NCI-H128 (cell line): ENCODE measurements at regions not wholly inside any gene's neighbourhood (a gene's known extent, or its start where the extent isn't known, plus 50 kb on each side); places are given as distances from the start of the nearest gene placed in this dataset.
"Not testable (repeated sequence)": the region's sequence is repeated elsewhere in the genome, so short reads cannot be mapped to it uniquely, and the experiment has no call there.

ENCODE experiments used
- DNase-seq: peaks from one replicate; lab custom pipeline; 2025; ENCODE audit not compliant: unreplicated experiment; lab: John Stamatoyannopoulos, UW

DNA sequence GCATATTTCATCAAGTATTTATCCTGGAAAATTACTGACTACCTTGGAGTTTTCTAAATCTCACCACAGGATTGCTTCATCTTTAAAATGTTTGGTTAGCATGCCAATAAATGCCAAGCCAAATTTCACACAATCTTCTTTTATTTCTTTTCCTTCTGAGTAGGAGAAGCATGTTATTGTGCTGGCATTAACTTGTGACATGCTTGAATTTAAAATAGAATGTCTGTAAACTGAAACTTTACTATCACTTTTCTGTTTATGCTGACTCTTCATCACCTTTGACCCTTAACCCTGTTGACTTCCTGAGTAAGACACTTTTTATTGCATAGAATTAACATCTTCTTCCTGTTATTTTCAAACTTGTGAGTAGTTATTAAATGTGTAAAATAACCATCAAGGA is 56.2 kb upstream of the LRRTM4 start:
- no peak for DNase-seq

- no peak for DNase-seq
These were observed 57.0 kb upstream of the LRRTM4 start for GRCh38 chr2:77579076-77579769.

DNA sequence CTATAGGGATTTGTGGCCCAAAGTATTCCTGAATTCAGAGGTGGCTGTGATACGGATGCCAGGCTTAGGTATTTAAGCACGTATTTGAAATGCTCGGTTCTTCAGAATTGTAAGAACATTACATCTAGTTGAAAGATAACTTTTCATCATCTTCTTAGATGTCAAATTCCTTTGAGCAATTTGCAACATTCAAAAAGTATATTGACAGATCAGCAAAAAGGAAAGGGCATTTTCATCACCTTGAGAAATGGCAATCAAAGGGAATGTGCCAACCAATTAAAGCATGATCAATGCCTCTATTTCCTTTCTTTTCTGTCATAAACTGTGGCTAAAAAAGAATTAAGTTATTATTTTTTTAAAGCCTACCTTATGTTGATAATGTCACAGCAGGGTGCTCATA is 66.3 kb upstream of the LRRTM4 start:
- no peak for DNase-seq

GRCh38 chr2:77590298-77590917 is 68.2 kb upstream of the LRRTM4 start:
- DNase-seq = no peak

DNA sequence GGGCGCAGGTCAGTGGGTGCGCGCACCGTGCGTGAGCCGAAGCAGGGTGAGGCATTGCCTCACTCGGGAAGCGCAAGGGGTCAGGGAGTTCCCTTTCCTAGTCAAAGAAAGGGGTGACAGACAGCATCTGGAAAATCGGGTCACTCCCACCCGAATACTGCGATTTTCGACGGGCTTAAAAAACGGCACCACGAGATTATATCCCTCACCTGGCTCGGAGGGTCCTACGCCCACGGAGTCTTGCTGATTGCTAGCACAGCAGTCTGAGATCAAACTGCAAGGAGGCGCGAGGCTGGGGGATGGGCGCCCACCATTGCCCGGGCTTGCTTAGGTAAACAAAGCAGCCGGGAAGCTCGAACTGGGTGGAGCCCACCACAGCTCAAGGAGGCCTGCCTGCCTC is 70.8 kb upstream of the LRRTM4 start:
- not testable (repeated sequence) for DNase-seq

GRCh38 chr2:77602771-77603170 is 80.6 kb upstream of the LRRTM4 start:
- no peak for DNase-seq

DNA sequence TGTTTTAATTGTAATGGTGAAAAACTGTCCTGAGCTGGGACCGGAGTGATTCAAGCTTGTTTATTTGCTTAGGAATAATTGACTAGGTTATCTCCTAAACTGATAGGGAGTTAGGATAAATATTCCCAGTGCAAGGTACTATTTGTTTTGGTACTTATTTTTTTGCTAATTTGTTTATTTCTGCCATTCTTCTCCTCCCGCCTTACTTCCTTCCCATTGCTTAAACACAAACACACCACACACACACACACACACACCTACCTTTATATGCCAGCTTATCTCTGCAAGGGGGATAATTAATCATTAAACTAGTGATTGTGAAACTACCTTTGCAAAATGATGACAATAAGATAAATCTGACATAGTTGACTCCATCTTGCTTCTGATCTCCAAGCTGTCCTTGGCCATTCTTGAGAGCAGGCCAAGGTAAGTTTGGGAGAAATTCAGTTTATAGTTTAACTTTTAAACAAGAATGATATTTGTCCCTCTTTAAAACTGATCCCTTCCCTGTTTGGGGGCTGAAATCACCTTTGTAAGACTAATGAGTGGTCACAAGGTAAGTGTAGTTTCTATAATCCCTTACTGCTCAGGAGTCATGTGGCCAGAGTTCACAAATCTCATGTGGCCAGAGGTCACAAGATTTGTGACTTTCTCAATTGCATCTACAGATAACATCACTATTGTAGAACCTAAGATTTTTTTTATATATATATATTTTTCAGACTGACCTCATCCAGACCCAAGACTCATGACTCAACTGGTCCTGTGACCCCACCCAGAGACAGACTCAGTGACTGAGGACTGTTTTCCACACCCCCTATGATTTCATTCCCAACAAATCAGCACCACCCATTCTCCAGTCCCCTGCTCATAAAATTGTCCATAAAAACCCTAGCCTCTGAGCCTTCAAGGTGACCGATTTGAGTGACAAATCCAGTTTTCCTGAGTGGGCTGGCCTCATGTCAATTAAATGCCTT is 83.1 kb upstream of the LRRTM4 start:
- no peak for DNase-seq

DNA sequence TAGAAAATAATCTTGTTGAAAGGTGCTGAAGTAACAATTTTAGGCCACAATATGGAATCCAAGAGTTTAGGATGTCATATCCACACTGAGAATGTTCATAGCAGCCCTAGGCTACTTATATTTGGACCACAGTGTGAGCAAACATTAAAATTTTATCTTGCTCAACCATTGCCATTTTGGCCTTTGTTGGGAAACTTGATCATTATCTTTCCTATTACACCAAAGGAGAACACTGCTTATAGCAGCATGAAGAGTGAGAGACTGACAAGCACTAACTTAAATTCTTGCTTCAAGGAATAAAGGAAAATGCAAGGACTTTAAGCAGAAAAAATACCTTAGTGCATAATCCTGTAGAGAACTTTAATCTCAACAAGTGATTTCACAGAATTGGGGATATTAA is 86.3 kb upstream of the LRRTM4 start:
- DNase-seq = no peak

DNA sequence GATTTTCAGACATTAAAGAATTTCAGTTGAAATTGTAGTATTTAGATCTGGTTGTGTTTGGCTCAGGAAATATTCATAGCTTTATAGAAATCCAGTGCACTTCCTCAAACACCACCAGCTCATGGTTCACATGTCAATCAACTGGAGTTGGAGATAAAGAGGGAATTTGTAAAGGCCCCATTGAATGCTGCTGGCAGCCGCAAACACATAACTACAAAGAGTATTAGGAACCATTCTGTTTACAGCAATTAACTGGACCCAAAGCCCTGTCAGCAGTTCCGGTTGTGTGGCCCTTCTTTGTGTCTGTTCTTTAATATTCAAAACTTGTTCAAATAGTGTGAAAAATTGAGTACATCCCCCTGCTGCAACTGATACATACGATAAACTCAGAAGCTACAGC is 107.4 kb upstream of the LRRTM4 start:
- DNase-seq = no peak

DNA sequence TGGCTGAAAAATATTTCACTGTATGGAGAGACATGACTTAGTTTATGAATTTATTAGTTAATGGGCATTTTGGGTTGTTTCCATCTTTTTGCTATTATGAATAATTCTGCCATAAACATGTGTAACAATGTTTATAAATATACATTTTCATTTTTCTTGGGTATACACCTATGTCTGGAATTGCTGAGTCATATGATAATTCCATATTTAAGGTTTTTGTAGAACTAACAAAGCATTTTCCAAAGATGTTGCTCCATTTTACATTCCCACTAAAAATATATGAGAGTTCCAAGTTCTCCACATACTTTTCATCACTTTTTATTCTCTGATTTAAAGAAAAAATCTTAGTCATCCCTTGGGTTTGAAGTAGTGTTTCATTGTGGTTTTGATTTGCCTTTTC is 108.8 kb upstream of the LRRTM4 start:
- DNase-seq = no peak

DNA sequence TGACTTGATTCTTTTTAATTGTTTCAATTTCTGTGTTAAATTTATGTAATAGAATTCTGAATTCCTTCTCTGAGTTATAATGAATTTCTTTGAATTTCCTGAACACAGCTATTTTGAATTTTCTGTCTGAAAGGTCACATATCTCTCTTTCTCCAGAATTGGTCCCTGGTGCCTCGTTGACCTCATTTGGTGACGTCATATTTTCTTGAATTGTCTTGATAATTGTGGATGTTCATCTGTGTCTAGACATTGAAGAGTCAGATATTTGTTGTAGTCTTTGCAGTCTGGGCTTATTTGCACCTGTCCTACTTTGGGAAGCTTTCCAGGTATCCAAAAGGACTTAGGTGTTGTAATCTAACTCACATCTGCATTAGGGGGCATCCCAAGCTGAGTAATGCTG is 111.4 kb upstream of the LRRTM4 start:
- no peak for DNase-seq

GRCh38 chr2:77640924-77641323 is 118.7 kb upstream of the LRRTM4 start:
- DNase-seq = no peak

DNA sequence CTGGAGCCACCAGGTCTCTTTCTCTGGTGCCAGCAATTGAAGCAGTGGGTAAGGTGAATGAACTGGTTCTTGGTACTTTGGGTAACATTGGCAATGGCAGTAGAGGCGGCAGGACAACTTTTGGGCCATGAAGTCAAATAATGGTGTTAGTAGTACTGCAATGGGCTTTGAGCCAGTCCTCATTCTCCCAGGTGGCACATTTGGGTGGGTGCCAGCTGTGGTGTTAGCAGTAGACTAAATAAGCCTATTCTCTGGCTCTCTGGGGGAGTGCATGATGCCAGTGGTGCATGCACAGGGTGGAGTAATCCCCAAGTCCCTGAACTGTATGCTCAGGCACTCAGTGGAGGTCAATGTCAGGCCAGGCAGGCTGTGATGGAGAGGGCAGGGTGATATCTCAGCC is 120.2 kb upstream of the LRRTM4 start:
- DNase-seq = no peak

- DNase-seq = no peak
These were observed 127.7 kb upstream of the LRRTM4 start for GRCh38 chr2:77649856-77650255.

GRCh38 chr2:77652499-77652898 is 130.3 kb upstream of the LRRTM4 start:
- no peak for DNase-seq

- no peak for DNase-seq
These were observed 142.3 kb upstream of the LRRTM4 start for GRCh38 chr2:77664491-77664890.

DNA sequence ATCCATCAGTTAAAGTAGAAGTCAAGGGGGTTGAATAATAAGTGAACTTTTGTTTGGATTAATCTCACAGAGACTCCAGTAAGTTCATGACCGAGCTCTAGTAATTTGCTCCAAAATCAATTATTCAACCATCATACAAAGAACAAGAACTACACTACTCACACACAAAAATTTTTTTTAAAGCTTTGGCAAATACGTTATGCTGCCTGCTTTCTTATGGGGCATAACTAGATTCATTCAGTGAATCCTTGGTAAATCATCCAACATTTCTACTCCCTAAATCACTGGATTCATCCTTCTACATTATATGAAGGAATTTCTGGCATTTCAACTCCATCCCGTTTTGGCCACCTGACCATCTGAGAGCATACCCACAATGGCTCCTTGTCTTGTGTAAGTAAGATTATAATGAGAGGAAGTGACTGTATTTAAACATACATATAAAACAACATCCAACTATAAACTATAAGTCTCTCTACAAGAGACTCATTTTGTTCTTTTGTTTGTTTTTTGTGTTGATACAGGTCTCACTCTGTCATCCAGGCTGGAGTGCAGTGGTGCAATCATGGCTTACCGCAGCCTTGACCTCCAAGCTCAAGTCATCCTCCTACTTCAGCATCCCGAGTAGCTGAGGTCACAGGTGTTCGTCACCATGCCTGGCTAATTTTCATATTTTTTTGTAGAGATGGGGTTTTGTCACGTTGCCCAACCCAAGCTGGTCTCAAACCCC is 144.2 kb upstream of the LRRTM4 start:
- no peak for DNase-seq

DNA sequence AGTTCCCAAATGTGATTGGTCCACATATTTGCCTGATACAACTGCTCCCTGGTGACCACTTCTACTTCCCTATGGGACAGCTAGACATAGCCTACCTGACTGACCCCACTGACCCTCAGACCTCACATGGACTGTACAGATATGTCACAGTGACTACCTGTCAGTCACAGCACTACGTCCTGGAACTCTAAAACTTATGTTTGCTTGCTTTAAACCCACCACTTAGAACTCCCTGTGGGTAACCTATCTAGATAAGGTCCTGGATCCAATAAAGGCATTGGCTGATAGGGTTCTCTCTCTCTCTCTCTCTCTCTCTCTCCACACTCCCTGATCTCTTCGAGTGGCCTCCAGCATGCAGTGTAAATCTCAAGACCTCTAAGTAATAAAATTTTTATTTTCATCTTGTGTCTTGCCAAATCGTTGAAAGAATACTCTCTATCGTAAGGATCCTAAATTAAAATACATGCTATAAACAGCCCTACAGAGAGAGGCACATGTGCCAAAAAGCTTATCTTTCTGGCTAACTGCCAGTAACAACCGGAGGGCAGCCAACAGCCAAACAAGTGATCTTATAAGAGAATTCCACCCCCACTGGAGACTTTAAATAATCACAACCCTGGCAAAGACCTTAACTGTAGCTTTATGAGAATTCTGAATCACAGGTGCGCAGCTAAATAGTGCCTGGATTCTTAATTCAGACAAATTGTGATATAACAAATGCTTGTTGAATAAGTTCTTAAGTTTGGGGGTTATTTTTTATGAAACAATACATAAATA is 162.6 kb upstream of the LRRTM4 start:
- DNase-seq = not testable (repeated sequence)

DNA sequence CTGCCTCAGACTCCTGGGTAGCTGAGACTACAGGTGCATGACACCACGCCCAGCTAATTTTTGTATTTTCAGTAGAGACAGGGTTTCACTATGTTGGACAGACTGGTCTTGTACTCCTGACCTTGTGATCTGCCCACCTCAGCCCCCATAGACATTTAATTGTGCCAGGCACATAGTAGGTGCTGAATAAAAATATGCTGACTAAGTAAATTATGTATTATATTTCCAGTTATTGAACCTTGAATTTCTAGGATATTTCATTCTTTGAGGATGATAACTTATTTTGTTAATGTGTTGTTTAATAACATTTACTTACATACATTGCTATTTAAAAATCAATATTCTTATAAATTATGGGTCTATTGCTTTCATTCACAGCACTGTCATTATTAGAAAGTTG is 190.4 kb upstream of the LRRTM4 start:
- no peak for DNase-seq

GRCh38 chr2:77713412-77713811 is 191.2 kb upstream of the LRRTM4 start:
- no peak for DNase-seq
